ENCODE measurements at regions not wholly inside any gene's neighbourhood (a gene's known extent, or its start where the extent isn't known, plus 50 kb on each side); places are given as distances from the start of the nearest gene placed in this dataset.

GRCh38 chr1:63068626-63069025, 253.7 kb upstream of the FOXD3 start:
- no peak overlapping the region for H3K27ac ChIP-seq
- no peak for TF ChIP-seq CTCF (IDR thresholded peaks at IDR 0.05; ENCODE audit: low read depth, low read length)
- H3K36me3 ChIP-seq, result no peaks in the 10 kb centered on the region
- H3K9me3 ChIP-seq (ENCODE audit: low read depth), result no peaks in the 10 kb centered on the region
- no peaks in the 10 kb centered on the region for H3K4me1 ChIP-seq (ENCODE audit: low read depth)
- peaks cover 26% of the 10 kb centered on the region for H3K27me3 ChIP-seq
- no peak overlapping the region for H3K4me3 ChIP-seq
- no peak for DNase-seq (ENCODE audit: low read depth in 1 of 2, low spot score in 1 of 2)

GRCh38 chr1:63069214-63069613, 253.2 kb upstream of the FOXD3 start:
- Histone ChIP-seq H3K9me3 (ENCODE audit: low read depth) (no peaks in the 10 kb centered on the region), H3K36me3 (no peaks in the 10 kb centered on the region), H3K27ac (no peak overlapping the region), H3K4me3 (no peak overlapping the region), H3K4me1 (ENCODE audit: low read depth) (no peaks in the 10 kb centered on the region), H3K27me3 (peaks cover 32% of the 10 kb centered on the region)
- TF ChIP-seq CTCF (IDR thresholded peaks at IDR 0.05; ENCODE audit: low read depth, low read length), result no peak
- no peak for DNase-seq (ENCODE audit: low read depth in 1 of 2, low spot score in 1 of 2)

- peak; percentile 33 for TF ChIP-seq CTCF (IDR thresholded peaks at IDR 0.05; ENCODE audit: low read depth, low read length)
- Histone ChIP-seq H3K4me1 (ENCODE audit: low read depth) (no peaks in the 10 kb centered on the region), H3K27ac (no peak overlapping the region), H3K9me3 (ENCODE audit: low read depth) (no peaks in the 10 kb centered on the region), H3K4me3 (peak overlapping the region; percentile 23), H3K36me3 (no peaks in the 10 kb centered on the region), H3K27me3 (peaks cover 57% of the 10 kb centered on the region)
- DNase-seq (ENCODE audit: low read depth in 1 of 2, low spot score in 1 of 2), result peak; percentile 5 to 25
These were observed 248.8 kb upstream of the FOXD3 start for GRCh38 chr1:63073309-63074306.

GRCh38 chr1:63074321-63074720, 248.0 kb upstream of the FOXD3 start:
- no peak overlapping the region for H3K4me3 ChIP-seq
- peaks cover 55% of the 10 kb centered on the region for H3K27me3 ChIP-seq
- no peaks in the 10 kb centered on the region for H3K36me3 ChIP-seq
- peak; percentile 1 for TF ChIP-seq CTCF (IDR thresholded peaks at IDR 0.05; ENCODE audit: low read depth, low read length)
- H3K9me3 ChIP-seq (ENCODE audit: low read depth), result no peaks in the 10 kb centered on the region
- no peaks in the 10 kb centered on the region for H3K4me1 ChIP-seq (ENCODE audit: low read depth)
- H3K27ac ChIP-seq, result no peak overlapping the region
- DNase-seq (ENCODE audit: low read depth in 1 of 2, low spot score in 1 of 2), result no peak

GRCh38 chr1:63082766-63083165, 239.6 kb upstream of the FOXD3 start:
- Histone ChIP-seq H3K4me1 (ENCODE audit: low read depth) (no peaks in the 10 kb centered on the region), H3K27me3 (no peaks in the 10 kb centered on the region), H3K9me3 (ENCODE audit: low read depth) (no peaks in the 10 kb centered on the region), H3K27ac (no peak overlapping the region), H3K36me3 (no peaks in the 10 kb centered on the region), H3K4me3 (no peak overlapping the region)
- TF ChIP-seq CTCF (IDR thresholded peaks at IDR 0.05; ENCODE audit: low read depth, low read length), result no peak
- no peak for DNase-seq (ENCODE audit: low read depth in 1 of 2, low spot score in 1 of 2)

All from cardiac muscle cell (in vitro differentiated cells and primary cell).